ENCODE measurements at regions not wholly inside any gene's neighbourhood (a gene's known extent, or its start where the extent isn't known, plus 50 kb on each side); places are given as distances from the start of the nearest gene placed in this dataset.

DNA sequence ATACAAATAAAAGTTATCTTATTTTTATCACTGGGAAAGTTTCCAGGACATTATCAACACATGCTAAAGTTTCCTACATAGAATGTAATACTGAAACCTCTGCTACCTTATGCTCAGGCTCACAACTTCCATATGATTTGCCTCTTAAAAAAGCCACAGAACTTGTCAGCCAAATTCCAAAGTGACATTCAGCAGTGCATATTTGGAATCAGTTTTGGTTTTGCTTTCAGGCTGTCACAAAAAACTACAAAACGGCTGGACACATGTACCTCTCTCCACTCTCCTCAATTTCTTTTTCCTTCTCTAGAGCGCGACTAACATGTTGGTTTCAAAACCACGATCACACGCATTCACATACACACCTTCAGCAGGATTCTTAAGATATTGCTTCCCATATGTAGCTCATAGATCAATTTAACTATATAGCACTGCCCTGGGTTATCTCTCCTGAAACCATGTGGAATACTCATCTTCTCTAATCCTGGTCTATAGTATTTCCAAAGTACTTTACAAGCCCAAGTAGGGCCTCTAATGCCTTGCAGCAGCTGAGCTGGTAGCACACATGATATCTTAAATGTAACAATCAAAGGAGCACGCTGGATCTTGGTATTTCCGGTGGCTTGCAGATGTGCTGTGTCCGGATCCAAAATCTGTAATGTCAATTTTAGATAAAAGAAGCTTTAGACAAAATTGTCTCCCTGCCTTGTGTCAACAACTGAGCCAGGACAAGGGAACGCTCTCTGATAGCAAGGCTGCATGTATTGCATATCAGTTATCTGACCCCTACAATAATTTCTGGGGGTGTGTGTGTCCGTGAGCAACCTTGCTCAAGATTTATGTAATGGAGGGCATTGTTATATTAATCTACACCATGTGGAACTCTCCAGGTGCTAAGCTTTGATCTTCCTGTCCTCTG, 203.2 kb downstream of the DMRT2 start:
- no peak overlapping the region for H3K27ac ChIP-seq
- H4K20me1 ChIP-seq: no peaks in the 10 kb centered on the region
- H3K4me3 ChIP-seq: no peak overlapping the region
- no peak for TF ChIP-seq Cebpa-rat (IDR thresholded peaks at IDR 0.05)
- no peaks in the 10 kb centered on the region for H3K27me3 ChIP-seq
- H3K4me2 ChIP-seq: no peak overlapping the region
- no peak overlapping the region for H3K9ac ChIP-seq
- no peaks in the 10 kb centered on the region for H3K36me3 ChIP-seq
- H3K9me3 ChIP-seq (replicated peaks in 1 of 11): no peaks in the 10 kb centered on the region
- no peaks in the 10 kb centered on the region for H3K4me1 ChIP-seq

DNA sequence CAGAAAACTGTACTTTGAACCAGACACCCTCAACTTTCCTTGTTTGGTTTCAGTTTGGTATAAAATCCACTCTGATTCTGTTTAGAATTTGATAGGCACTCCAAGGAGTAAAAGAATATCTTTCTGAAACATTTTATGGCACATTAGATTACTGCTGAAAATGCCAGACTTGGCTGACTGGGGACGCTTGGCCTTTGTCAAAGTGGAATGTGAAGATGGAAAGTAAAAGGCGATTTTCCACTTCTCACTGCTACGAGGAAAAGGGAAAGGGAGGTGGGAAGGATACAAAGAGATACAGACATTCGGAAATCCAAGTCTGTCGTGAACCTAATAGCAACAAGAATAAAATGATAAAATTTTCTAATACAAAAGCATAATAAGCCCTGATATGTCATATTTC, 203.9 kb downstream of the DMRT2 start:
- Histone ChIP-seq H3K4me1 (no peaks in the 10 kb centered on the region), H3K4me2 (no peak overlapping the region), H3K9me3 (replicated peaks in 1 of 11) (no peaks in the 10 kb centered on the region), H4K20me1 (no peaks in the 10 kb centered on the region), H3K27me3 (no peaks in the 10 kb centered on the region), H3K27ac (no peak overlapping the region), H3K4me3 (no peak overlapping the region), H3K9ac (no peak overlapping the region), H3K36me3 (no peaks in the 10 kb centered on the region)
- TF ChIP-seq Cebpa-rat (IDR thresholded peaks at IDR 0.05): no peak

DNA sequence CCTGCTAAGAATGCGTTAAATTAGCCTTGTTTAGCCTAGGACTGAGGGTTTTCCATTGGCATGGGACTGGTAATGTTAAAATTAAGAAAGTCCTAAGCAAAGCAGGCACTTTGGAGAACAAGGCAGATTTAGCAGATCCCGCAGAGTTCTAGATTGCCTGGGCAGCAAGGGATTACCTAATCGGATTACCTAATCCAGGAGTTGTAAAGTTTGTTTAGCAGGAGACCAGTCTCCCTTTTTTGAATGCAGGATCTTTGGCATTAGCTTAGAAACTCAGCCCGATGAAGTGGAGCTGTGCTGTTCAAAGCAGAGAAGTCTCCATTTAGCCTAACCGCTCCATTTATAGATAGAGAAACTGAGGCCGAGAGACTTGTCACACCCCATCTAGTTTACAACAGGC, 206.0 kb downstream of the DMRT2 start:
- Histone ChIP-seq H3K4me3 (no peak overlapping the region), H3K9ac (no peak overlapping the region), H3K9me3 (replicated peaks in 1 of 11) (no peaks in the 10 kb centered on the region)

DNA sequence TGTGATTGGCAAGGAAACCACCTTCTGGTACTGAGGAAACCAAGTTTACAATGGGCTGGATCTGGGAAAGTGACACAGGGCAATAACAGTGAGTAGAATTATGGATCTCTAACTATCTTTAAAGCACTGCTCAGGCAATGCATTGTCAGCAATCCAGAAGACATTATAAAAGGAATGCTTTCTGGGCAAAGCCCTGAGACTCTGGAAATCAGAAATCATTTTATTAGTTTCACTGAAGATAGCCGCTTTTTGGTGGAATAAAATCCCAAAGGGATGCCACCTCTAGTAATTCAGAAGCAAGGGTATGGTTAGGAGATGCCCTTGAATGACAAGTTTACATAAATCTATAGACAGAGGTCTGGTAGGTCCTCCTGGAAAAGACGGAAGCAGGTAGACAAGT, 211.1 kb downstream of the DMRT2 start:
- Histone ChIP-seq H3K4me1 (no peaks in the 10 kb centered on the region), H3K27me3 (no peaks in the 10 kb centered on the region), H3K9me3 (replicated peaks in 1 of 11) (no peaks in the 10 kb centered on the region), H4K20me1 (no peaks in the 10 kb centered on the region), H3K36me3 (no peaks in the 10 kb centered on the region), H3K9ac (no peak overlapping the region), H3K4me2 (no peak overlapping the region), H3K4me3 (no peak overlapping the region), H3K27ac (no peak overlapping the region)
- TF ChIP-seq Cebpa-rat (IDR thresholded peaks at IDR 0.05): no peak

More for the DNA sequence above, 206.0 kb downstream of the DMRT2 start:
- Histone ChIP-seq H3K27ac (no peak overlapping the region), H3K4me1 (no peaks in the 10 kb centered on the region), H3K36me3 (no peaks in the 10 kb centered on the region), H3K27me3 (no peaks in the 10 kb centered on the region), H4K20me1 (no peaks in the 10 kb centered on the region), H3K4me2 (no peak overlapping the region)
- no peak for TF ChIP-seq Cebpa-rat (IDR thresholded peaks at IDR 0.05)

DNA sequence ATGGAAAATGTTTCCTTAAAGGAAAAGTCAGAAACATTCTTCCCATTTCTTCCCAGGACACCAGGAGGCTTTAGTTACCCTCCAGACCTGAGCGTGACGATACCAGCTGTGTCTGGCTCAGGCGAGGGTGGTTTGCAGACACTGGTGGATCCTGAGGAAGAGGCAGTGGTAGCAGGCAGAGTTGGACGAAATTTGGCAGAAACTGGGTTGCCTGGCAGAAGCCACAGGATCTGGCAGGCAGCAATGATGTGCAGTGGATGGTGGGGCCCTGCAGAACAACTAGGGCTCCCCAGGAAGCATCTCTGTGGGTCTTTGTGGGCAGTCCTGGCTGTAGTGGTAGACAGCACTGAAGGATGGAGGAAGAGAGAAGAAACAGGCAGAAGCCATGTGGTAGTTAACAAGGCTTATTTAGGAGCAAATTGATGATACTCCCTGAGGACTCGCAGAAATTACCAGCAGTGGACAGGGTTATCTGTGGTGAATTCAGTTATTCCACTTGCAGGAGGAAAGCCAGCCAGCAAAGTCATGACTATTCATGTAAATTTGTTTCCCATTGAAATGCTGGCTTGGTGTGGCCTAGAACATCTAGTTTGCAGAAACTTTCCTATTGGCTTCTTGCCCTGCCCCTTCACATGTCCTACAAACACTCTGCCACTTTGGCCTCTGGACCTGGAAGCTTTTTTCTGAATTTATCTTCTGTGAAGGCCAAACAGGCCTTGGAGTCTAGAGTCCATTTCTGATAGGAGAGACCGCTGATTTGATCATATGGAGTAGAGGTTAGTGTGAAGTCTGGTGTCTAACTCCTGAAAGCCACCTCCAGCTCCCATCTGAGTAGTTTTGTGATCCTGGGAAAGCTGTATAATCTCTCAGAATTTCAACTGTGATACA, 212.0 kb downstream of the DMRT2 start:
- Histone ChIP-seq H3K4me2 (no peak overlapping the region), H3K27me3 (no peaks in the 10 kb centered on the region), H3K9me3 (replicated peaks in 1 of 11) (no peaks in the 10 kb centered on the region)

DNA sequence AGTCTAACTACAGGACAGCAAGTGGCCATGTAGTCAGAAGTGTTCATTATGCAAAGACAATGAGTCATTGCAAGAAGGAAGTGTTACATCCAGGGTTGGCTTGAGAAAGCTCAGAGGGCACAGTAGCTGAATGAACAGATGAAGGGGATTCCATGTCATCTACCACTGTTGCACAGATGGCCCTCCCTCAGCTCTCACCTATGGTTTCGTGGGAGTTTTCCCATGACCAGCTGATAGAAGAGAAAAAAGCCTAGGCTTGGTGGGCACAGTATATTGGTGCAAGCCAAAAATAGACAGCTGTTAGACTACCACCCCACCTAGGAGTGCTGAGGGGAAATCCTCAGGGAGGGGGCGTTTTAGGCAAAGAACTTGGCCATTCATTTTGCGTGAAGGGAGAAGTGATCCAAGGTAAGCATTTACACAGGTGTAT, 217.0 kb downstream of the DMRT2 start:
- Histone ChIP-seq H3K9me3 (replicated peaks in 1 of 11) (no peaks in the 10 kb centered on the region), H3K4me1 (no peaks in the 10 kb centered on the region), H3K4me3 (no peak overlapping the region), H3K36me3 (no peaks in the 10 kb centered on the region), H4K20me1 (no peaks in the 10 kb centered on the region), H3K4me2 (no peak overlapping the region), H3K27me3 (no peaks in the 10 kb centered on the region), H3K9ac (no peak overlapping the region), H3K27ac (no peak overlapping the region)
- TF ChIP-seq Cebpa-rat (IDR thresholded peaks at IDR 0.05): no peak

More for the DNA sequence above, 212.0 kb downstream of the DMRT2 start:
- Histone ChIP-seq H3K4me3 (no peak overlapping the region), H4K20me1 (no peaks in the 10 kb centered on the region), H3K4me1 (no peaks in the 10 kb centered on the region), H3K9ac (no peak overlapping the region), H3K36me3 (no peaks in the 10 kb centered on the region), H3K27ac (no peak overlapping the region)
- no peak for TF ChIP-seq Cebpa-rat (IDR thresholded peaks at IDR 0.05)

DNA sequence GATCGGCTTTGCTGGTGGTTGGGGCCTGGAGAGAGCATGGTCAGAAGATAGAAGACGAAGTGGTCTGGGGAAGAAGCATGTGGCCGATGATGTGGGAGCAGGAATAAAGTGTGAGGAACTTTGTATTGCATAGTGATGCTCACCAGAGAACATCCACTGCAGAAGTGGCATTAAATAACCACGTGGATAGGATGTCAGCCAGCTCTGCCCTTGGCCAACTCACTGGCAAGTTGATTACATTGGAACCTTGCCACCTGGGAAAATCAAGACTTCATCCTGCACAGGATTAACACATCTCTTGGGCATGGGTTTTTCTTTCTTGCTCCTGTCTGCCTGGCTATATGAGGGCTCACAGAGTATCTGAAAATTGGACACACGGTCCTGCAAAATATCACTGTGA, 217.4 kb downstream of the DMRT2 start:
- Histone ChIP-seq H3K9ac (no peak overlapping the region), H3K4me2 (no peak overlapping the region), H3K4me3 (no peak overlapping the region), H3K27me3 (no peaks in the 10 kb centered on the region), H3K27ac (no peak overlapping the region), H3K9me3 (replicated peaks in 1 of 11) (no peaks in the 10 kb centered on the region), H4K20me1 (no peaks in the 10 kb centered on the region), H3K4me1 (no peaks in the 10 kb centered on the region), H3K36me3 (no peaks in the 10 kb centered on the region)
- no peak for TF ChIP-seq Cebpa-rat (IDR thresholded peaks at IDR 0.05)

DNA sequence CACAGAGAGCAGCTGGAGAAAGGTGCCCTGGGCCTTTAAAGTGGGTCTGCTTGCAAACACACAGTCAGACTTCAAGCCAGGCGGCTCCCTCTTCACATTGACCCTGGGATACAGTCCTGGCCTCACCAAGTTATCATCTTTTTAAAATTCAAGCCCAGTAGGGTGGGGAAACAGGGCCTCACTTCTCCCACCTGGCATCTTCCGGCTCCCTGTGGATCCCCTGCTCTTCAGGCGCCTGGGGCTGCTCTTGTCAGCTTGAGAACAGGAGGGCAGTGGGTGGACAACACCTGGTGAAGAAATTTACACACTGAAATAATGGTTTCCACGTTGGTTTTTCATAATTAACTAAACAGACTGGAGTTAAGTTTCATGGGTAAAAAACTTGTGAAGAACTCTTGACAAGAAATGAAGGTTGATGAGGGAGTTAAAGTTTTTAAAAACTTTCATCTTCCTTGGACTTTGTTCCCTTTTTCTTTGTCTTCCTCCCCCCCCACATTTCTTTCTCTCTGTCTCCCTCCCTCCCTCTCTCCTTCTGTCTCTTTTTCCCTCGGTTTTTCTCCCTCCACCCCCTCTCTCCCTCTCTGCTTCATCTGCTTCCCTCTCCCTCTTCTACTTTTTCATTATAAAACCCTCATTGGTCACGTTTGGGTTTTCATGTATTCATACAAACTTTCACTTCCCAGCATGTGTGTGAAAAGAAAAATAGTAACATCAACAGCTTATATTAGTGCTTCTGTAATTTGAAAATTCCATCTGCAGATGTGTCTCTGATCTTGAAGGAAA, 219.6 kb downstream of the DMRT2 start:
- no peaks in the 10 kb centered on the region for H3K9me3 ChIP-seq (replicated peaks in 1 of 11)
- no peak overlapping the region for H3K9ac ChIP-seq
- no peaks in the 10 kb centered on the region for H3K36me3 ChIP-seq
- no peak overlapping the region for H3K4me3 ChIP-seq
- no peak overlapping the region for H3K4me2 ChIP-seq
- H4K20me1 ChIP-seq: no peaks in the 10 kb centered on the region
- no peaks in the 10 kb centered on the region for H3K27me3 ChIP-seq
- no peak for TF ChIP-seq Cebpa-rat (IDR thresholded peaks at IDR 0.05)
- no peak overlapping the region for H3K27ac ChIP-seq
- H3K4me1 ChIP-seq: no peaks in the 10 kb centered on the region

DNA sequence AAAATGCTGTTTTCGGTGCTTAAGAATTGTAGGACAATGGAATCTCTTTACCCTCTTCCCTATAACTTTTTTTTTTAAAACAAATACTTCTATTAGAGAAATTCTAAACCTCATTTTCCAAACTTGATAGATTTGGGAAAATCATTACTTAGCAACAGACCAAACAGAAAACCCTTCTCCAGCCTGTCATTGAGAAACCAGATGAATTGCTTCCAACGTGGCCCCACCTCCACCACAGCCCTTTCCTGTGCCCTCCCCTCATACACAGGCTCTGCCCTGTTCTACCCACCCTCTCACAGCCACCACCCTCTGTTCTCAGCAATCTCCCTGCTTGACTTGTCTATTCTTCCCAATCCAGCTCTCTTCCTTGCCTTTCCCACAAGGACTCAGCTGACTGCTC, 221.2 kb downstream of the DMRT2 start:
- H3K9me3 ChIP-seq (replicated peaks in 1 of 11): no peaks in the 10 kb centered on the region
- no peak for TF ChIP-seq Cebpa-rat (IDR thresholded peaks at IDR 0.05)
- H3K4me2 ChIP-seq: no peak overlapping the region

More for the DNA sequence above, 221.2 kb downstream of the DMRT2 start:
- no peaks in the 10 kb centered on the region for H3K27me3 ChIP-seq
- H3K4me1 ChIP-seq: no peaks in the 10 kb centered on the region
- H3K27ac ChIP-seq: no peak overlapping the region
- no peak overlapping the region for H3K9ac ChIP-seq
- no peak overlapping the region for H3K4me3 ChIP-seq
- H4K20me1 ChIP-seq: no peaks in the 10 kb centered on the region
- no peaks in the 10 kb centered on the region for H3K36me3 ChIP-seq
